Hematopoietic multipotent progenitor cell treated with erythropoietin and hydrocortisone succinate and interleukin-3 and kit ligand, for 4 days (in vitro differentiated cells): ENCODE measurements at regions not wholly inside any gene's neighbourhood (a gene's known extent, or its start where the extent isn't known, plus 50 kb on each side); places are given as distances from the start of the nearest gene placed in this dataset.

Experiments used
- DNase-seq: peaks from one replicate; pipeline ENCODE4 v3.0.0-alpha.2; 2015

GRCh38 chr7:67426654-67427053, 430.0 kb downstream of the TYW1 start:
- no peak for DNase-seq

GRCh38 chr7:67429735-67430134, 433.1 kb downstream of the TYW1 start:
- DNase-seq = no peak

GRCh38 chr7:67432536-67433234, 436.1 kb downstream of the TYW1 start:
- no peak for DNase-seq

GRCh38 chr7:67435894-67436535, 439.4 kb downstream of the TYW1 start:
- no peak for DNase-seq

- no peak for DNase-seq
These were observed 441.7 kb downstream of the TYW1 start for GRCh38 chr7:67438198-67438882.

- no peak for DNase-seq
These were observed 442.4 kb downstream of the TYW1 start for GRCh38 chr7:67438913-67439505.

GRCh38 chr7:67440321-67440720, 443.7 kb downstream of the TYW1 start:
- no peak for DNase-seq

- no peak for DNase-seq
These were observed 449.1 kb downstream of the TYW1 start for GRCh38 chr7:67445728-67446127.

GRCh38 chr7:67447297-67447696, 450.7 kb downstream of the TYW1 start:
- DNase-seq = no peak

- DNase-seq = no peak
These were observed 451.6 kb downstream of the TYW1 start for GRCh38 chr7:67448271-67448670.

- no peak for DNase-seq
These were observed 453.5 kb downstream of the TYW1 start for GRCh38 chr7:67450171-67450570.

GRCh38 chr7:67451306-67451705, 454.7 kb downstream of the TYW1 start:
- DNase-seq = no peak

GRCh38 chr7:67452516-67453026, 455.9 kb downstream of the TYW1 start:
- DNase-seq = no peak

GRCh38 chr7:67453580-67454380, 457.1 kb downstream of the TYW1 start:
- DNase-seq = peak; percentile 95

GRCh38 chr7:67455508-67455907, 458.9 kb downstream of the TYW1 start:
- DNase-seq = no peak

GRCh38 chr7:67462781-67463191, 466.2 kb downstream of the TYW1 start:
- DNase-seq = no peak

- no peak for DNase-seq
These were observed 466.7 kb downstream of the TYW1 start for GRCh38 chr7:67463316-67463715.

GRCh38 chr7:67463983-67464382, 467.4 kb downstream of the TYW1 start:
- no peak for DNase-seq

- DNase-seq = no peak
These were observed 469.5 kb downstream of the TYW1 start for GRCh38 chr7:67466109-67466508.

- DNase-seq = no peak
These were observed 473.7 kb downstream of the TYW1 start for GRCh38 chr7:67470256-67470751.

- DNase-seq = no peak
These were observed 478.7 kb downstream of the TYW1 start for GRCh38 chr7:67475293-67475692.

- no peak for DNase-seq
These were observed 481.4 kb downstream of the TYW1 start for GRCh38 chr7:67478066-67478465.
